Heart right ventricle (tissue), 16 donors: ENCODE measurements at regions not wholly inside any gene's neighbourhood (a gene's known extent, or its start where the extent isn't known, plus 50 kb on each side); places are given as distances from the start of the nearest gene placed in this dataset.

Experiments
- ATAC-seq, 8 donors: fragments of 200-7000 bp; cut with Tn5 transposase; one replicate each; pipeline ENCODE4 v1.9.1; 2020; ENCODE audit warnings: mild to moderate bottlenecking in 8 of 8, moderate library complexity in 8 of 8, moderate number of reproducible peaks in 1 of 8
- DNase-seq, 2 donors: peaks; one replicate each; pipeline ENCODE4 v3.0.0-alpha.2; 2020
- H3K27ac ChIP-seq, 10 donors: fragments of 200-600 bp; sonication (generic) in 2 of 10; one replicate each; pipeline versions ENCODE4 v1.5.0 to v1.8.0; 2020 to 2022; ENCODE audit warnings: mild to moderate bottlenecking in 3 of 10
- H3K27me3 ChIP-seq, 7 donors: fragments of 200-600 bp; one replicate each; pipeline ENCODE4 v1.8.0; 2021 to 2022; ENCODE audit warnings: mild to moderate bottlenecking in 2 of 7
- H3K36me3 ChIP-seq, 9 donors: fragments of 200-600 bp; sonication (generic) in 1 of 9; one replicate each; pipeline versions ENCODE4 v1.5.0 to v1.8.0; 2020 to 2022; ENCODE audit warnings: mild to moderate bottlenecking in 2 of 9
- H3K4me1 ChIP-seq, 9 donors: fragments of 200-600 bp; sonication (generic) in 1 of 9; one replicate each; pipeline versions ENCODE4 v1.5.0 to v1.8.0; 2020 to 2022; ENCODE audit warnings: mild to moderate bottlenecking in 4 of 9
- H3K4me3 ChIP-seq, 10 donors: fragments of 200-600 bp; sonication (generic) in 2 of 10; one replicate each; pipeline versions ENCODE4 v1.5.0 to v1.8.0; 2020 to 2022; ENCODE audit warnings: mild to moderate bottlenecking in 7 of 10, moderate library complexity in 2 of 10
- H3K9me3 ChIP-seq, 11 donors: fragments of 200-600 bp in 10 of 11; sonication (generic) in 2 of 11; one replicate each; pipeline versions ENCODE4 v1.5.0 to v1.8.0; 2013 to 2022; ENCODE audit warnings: mild to moderate bottlenecking in 2 of 11, control low read depth in 1 of 11, moderate library complexity in 1 of 11
- WGBS, 2 donors: extraction: QIAGEN DNeasy Blood & Tissue Kit; methylation state at CpG; one replicate each; pipeline ENCODE4 v1.1.7; 2013; ENCODE audit warnings: inconsistent platforms in 1 of 2; 5-methylcytosine and 5-hydroxymethylcytosine counted together
- intact Hi-C, 10 donors: fragments of 100-400 bp; cut with DNase I; formaldehyde crosslinking; loops; one replicate each; pipeline versions ENCODE4 v1.11.1 to v1.14.2; 2022
- TF ChIP-seq, protein P1 (sequence below), 9 donors: fragments of 200-600 bp; sonication (generic) in 2 of 9; IDR thresholded peaks; one replicate each; pipeline versions ENCODE4 v1.5.0 to v1.8.0; 2021 to 2022; ENCODE audit warnings: antibody characterized with exemption in 9 of 9, mild to moderate bottlenecking in 5 of 9, moderate library complexity in 1 of 9
- donor health status: Arrhythmogenic right ventricular cardiomyopathy.
- donor health status: ischemic (EF 13 %, LVEDD 7.1; RV severe dilation, severe dysfunction).
- donor health status: healthy with polysubstance abuse.
- donor health status: DM: no; HTN: yes; CAD: no.
- donor health status: DM: no; HTN: no; CAD: no.
- donor health status: ischemic (EF 25% LVEDD 6.9; RV normal size, moderate dysfunction).
- donor health status: ischemic (EF 25% LVEDD 5.7; RV mildly dilated, moderate dysfunction).
- donor health status: healthy.
- donor health status: DM: yes; HTN: yes; CAD: no.
- donor health status: Ischemic cardiomyopathy.
- donor health status: ischemic (EF 35%, LVEDD 5.7; RV mildly dilated, moderate dysfunction).
- donor health status: nonischemic (EF 11% LVEDD 7.7; RV severe dilation, severe dysfunction).
- donor health status: DM: yes; HTN: yes; CAD: no.
- donor health status: PGD.
- donor health status: ischemic (EF 29% LVEDD 5.4; RV normal size, mild dysfunction).
- donor health status: nonischemic (EF 23%, LVEDD 6.1; RV moderate dilation, normal function).

DNA sequence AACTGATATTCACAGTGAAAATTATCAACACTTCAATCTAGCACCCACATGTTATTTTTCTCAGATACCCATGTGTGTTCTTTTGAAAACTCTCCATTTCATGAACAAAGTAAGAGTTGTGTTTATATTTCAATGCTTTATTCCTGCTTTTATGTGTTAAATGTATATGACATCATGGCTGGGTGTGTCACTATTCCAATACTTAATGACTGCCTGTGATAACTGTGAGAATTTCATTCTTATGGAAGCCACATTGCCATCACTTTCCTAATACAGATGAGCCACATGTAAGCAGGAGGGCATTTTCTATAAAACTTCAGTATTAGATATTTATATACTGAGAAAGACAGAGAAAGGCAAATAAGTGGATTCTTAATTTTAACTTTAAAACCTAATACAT is 100.4 kb upstream of the FIGN start:
- ATAC-seq = no peak
- H3K9me3 ChIP-seq = no peaks in the 10 kb centered on the region
- TF ChIP-seq, protein P1, sequence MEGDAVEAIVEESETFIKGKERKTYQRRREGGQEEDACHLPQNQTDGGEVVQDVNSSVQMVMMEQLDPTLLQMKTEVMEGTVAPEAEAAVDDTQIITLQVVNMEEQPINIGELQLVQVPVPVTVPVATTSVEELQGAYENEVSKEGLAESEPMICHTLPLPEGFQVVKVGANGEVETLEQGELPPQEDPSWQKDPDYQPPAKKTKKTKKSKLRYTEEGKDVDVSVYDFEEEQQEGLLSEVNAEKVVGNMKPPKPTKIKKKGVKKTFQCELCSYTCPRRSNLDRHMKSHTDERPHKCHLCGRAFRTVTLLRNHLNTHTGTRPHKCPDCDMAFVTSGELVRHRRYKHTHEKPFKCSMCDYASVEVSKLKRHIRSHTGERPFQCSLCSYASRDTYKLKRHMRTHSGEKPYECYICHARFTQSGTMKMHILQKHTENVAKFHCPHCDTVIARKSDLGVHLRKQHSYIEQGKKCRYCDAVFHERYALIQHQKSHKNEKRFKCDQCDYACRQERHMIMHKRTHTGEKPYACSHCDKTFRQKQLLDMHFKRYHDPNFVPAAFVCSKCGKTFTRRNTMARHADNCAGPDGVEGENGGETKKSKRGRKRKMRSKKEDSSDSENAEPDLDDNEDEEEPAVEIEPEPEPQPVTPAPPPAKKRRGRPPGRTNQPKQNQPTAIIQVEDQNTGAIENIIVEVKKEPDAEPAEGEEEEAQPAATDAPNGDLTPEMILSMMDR (IDR thresholded peaks at IDR 0.05) = no peak
- no peaks in the 10 kb centered on the region for H3K27me3 ChIP-seq
- no peak for DNase-seq
- no peak overlapping the region for H3K4me3 ChIP-seq
- intact Hi-C loops = no loop called here
- no peak overlapping the region for H3K27ac ChIP-seq
- H3K4me1 ChIP-seq = no peaks in the 10 kb centered on the region
- no peaks in the 10 kb centered on the region for H3K36me3 ChIP-seq

- Histone ChIP-seq H3K36me3 (no peaks in the 10 kb centered on the region), H3K9me3 (no peaks in the 10 kb centered on the region), H3K4me1 (no peaks in the 10 kb centered on the region), H3K27me3 (no peaks in the 10 kb centered on the region), H3K27ac (no peak overlapping the region), H3K4me3 (no peak overlapping the region)
- intact Hi-C loops = no loop called here
- TF ChIP-seq, protein P1 (IDR thresholded peaks at IDR 0.05) = no peak
- WGBS, 2 donors = 88 to 93% methylated on average over 1 of the region's 1 CpG
- DNase-seq (no peak), ATAC-seq (no peak)
Observed at GRCh38 chr2:163834841-163835240, 99.0 kb upstream of the FIGN start.

- TF ChIP-seq, protein P1 (IDR thresholded peaks at IDR 0.05) = no peak
- H3K9me3 ChIP-seq = no peaks in the 10 kb centered on the region
- ATAC-seq (no peak), DNase-seq (no peak)
- no peak overlapping the region for H3K27ac ChIP-seq
- no peak overlapping the region for H3K4me3 ChIP-seq
- no peaks in the 10 kb centered on the region for H3K27me3 ChIP-seq
- no peaks in the 10 kb centered on the region for H3K36me3 ChIP-seq
- intact Hi-C loops = no loop called here
- H3K4me1 ChIP-seq = no peaks in the 10 kb centered on the region
Observed at GRCh38 chr2:163834221-163834620, 98.4 kb upstream of the FIGN start.

DNA sequence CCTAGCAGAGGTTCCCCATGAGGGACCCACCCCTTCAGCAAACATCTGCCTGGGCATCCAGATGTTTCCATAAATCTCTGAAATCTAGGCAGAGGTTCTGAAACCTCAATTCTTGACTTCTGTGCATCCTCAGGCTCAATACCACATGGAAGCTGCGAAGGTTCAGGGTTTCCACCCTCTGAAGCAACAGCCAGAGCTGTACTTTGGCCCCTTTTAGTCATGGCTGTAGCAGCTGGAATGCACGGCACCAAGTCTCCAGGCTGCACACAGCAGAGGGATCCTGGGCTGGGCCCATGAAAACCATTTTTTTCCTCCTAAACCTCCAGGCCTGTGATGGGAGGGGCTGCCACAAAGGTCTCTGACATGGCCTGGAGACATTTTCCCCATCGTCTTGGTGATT is 93.0 kb upstream of the FIGN start:
- no peaks in the 10 kb centered on the region for H3K36me3 ChIP-seq
- no peak overlapping the region for H3K4me3 ChIP-seq
- H3K4me1 ChIP-seq = no peaks in the 10 kb centered on the region
- TF ChIP-seq, protein P1 (IDR thresholded peaks at IDR 0.05) = no peak
- WGBS, 2 donors = 87 to 90% methylated on average over 3 of the region's 3 CpGs
- intact Hi-C loops = no loop called here
- peaks cover 0 to 11% (median 0%) of the 10 kb centered on the region in 11 donors for H3K9me3 ChIP-seq
- no peaks in the 10 kb centered on the region for H3K27me3 ChIP-seq
- ATAC-seq = no peak
- no peak overlapping the region for H3K27ac ChIP-seq
- DNase-seq = no peak

DNA sequence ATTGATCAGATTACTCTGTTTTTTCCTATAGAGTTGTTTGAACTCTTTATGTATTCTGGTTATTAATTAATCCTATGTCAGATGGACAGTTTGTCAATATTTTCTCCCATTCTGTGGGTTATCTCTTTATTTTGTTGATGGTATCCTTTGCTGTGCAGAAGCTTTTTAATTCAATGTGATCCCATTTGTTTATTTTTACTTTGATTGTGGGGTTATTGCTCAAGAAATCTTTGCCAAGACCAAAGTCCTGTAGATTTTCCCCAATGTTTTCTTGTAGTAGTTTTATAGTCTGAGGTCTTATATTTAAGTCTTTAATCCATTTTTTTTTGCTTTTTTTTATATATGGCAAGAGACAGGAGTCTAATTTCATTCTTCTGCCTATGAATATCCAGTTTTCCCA is 86.2 kb upstream of the FIGN start:
- Histone ChIP-seq H3K4me1 (no peaks in the 10 kb centered on the region), H3K27me3 (no peaks in the 10 kb centered on the region), H3K4me3 (no peak overlapping the region), H3K9me3 (peaks cover 0 to 25% (median 7%) of the 10 kb centered on the region in 11 donors), H3K27ac (no peak overlapping the region), H3K36me3 (no peaks in the 10 kb centered on the region)
- TF ChIP-seq, protein P1 (IDR thresholded peaks at IDR 0.05) = no peak
- ATAC-seq (no peak), DNase-seq (no peak)
- intact Hi-C loops = no loop called here
